GM19328 (cell line): ENCODE measurements at regions not wholly inside any gene's neighbourhood (a gene's known extent, or its start where the extent isn't known, plus 50 kb on each side); places are given as distances from the start of the nearest gene placed in this dataset.

ENCODE experiments used
- ATAC-seq: cut with Tn5 transposase; IDR thresholded peaks from one replicate; pipeline ENCODE4 v1.9.1; 2021; ENCODE audit warnings: mild to moderate bottlenecking, moderate library complexity; ENCODE audit not compliant: unreplicated experiment

DNA sequence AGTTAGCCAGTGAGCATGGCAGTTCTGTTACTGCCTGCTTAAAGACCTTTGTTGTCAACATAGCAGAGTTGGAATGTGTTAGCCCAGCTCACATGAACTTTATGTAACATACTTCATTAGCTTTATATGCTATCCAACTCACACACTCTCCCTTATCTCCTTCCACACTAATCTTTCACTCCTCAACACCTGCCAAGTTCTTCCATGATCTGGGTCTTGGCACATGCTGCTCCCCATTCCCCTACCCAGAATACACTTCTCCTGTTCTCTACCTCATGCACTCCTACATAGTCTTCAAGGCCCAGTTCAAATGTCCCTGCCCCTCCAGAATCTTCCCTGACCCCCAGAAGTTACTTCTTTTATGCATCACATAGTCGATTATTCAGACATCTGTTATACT lies 179.3 kb downstream of the KATNAL1 start:
- ATAC-seq: no peak

DNA sequence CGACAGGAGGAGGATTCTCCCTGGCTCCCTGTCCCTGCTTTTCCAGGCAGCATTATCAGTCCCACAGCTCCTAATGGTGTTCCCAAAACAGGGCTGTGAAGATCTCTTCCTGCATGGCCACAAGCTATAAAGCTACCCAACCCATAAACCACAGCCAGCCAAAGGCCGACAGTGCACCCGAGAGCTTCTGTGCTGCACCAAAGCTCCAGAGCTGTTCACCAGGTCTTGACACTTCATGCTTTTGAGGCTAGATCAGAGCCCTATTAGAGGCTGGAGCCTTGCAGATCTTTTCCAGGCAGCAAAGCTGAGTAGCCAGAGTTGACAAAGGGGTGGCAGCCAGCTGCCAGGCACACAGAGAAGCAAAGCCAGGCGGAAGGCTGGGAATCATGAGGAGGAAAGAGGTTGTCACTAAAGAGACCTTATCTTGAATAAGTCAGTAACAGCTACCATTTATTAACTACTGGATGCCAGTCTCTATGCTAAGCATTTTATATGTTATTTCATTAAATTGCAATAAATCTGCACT lies 180.4 kb downstream of the KATNAL1 start:
- ATAC-seq: no peak

DNA sequence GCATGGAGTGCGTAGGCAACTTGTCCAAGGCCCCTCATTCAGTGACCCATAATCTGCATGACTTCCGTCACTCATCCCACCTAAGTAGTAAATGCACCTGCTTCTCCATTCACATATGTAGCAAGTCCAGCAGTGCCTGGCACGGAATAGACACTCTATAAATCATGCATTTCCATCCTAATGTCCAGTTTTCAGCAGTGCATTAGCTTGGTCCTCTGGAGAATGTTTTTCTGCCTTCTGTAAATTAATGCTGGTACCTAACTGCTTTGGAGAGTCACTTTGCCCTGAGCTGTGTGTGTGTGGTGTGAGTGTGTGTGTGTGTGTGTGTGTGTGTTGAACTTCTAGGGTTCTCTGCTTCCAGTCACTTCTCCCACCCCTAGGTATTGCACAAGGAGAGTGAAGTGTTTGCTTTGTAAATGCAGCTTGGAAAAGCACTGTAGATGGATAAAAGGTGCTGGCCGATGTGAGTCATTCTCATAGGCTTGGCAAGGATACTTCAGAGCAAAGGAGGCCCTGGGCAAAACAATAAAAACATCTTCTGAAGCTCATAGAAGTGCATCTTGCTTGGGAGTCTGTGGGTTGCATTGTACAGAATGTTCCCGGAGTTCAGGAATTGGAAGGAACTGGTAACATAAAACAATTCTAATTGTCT lies 181.8 kb downstream of the KATNAL1 start:
- no peak for ATAC-seq

DNA sequence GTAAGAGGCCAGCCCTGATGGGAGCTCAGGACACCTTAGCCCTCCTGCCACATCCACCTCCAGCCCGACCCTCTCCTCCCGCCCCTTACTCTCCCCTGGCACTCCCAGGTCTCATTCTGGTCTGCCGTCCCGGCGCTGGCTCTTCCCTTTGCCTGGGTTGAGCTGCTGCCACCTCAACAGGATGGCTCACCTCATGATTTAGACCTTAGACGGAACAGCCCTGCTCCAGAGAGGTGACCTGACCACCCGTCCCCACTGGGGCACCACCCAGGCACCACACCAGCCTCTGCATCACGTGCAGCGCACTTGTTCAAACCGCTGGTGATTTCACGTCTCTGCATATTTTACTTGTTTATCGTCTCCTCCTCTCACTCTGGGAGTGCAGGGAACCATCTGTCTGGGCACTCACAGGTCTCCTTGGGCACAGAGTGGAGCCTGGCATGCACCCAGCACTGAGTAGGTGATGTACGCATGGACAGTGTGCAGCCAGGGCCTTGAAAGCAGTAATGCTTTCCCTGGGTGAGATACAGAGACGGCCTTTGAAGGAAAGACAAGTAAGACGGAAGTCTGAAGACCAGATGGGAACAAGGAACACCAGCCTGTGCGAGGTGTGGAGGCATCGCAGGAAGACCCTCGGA lies 183.1 kb downstream of the KATNAL1 start:
- ATAC-seq: no peak

DNA sequence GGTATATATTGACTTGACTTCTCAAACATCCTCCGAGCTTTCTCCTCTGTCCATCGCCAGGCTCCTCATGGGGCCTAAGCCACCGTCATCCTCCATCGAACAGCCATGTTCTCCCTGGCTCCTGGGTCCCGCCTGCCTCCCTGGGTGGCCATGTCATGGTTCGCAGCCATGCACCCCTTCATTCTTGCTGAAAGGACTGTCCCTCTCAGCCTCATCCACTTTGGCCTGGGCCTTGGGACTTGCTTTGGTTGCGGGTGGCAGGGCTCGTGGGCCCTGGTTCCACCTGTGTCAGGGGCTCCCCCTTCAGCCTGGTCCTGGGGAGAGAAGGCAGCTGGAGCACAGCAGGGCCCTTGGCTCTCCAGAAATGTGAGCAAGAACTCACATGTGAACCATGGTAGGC lies 183.8 kb downstream of the KATNAL1 start:
- no peak for ATAC-seq

DNA sequence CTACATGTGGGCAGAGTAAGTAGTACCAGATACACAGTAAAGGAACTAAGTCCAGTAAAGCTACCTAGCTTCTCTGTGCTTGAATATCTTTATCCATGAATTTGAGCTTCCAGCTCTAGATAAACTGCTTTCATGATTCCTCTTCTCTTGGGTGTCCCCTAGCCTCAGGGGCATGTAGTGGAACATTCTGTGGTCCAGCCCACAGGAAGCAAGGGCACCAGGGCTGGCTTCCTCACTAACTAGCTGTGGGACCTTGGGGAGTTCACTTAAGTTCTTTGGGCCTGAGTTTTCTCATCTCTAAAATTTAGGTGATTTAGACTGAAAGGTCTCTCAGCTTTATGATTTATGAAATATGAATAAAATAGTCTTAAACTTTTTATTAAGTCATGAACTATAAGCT lies 185.7 kb downstream of the KATNAL1 start:
- no peak for ATAC-seq

DNA sequence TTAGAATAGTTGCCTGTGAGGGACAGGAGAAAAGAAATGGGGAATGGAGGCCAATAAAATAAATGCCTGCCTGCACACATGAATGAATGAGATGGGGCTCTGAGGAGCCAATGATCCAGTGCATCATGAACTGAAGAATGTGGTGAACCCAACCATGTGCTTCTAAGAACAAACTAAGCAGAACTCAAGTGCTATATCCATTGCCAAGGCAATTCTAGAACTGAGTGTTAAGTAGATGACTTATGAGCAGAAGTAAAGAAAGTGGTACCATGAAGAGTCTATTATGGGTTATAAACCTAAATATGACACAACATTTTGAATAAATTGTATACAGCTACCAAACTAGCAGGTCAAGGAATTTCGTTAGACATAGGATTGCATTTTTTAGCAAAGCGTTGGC lies 186.1 kb downstream of the KATNAL1 start:
- no peak for ATAC-seq

DNA sequence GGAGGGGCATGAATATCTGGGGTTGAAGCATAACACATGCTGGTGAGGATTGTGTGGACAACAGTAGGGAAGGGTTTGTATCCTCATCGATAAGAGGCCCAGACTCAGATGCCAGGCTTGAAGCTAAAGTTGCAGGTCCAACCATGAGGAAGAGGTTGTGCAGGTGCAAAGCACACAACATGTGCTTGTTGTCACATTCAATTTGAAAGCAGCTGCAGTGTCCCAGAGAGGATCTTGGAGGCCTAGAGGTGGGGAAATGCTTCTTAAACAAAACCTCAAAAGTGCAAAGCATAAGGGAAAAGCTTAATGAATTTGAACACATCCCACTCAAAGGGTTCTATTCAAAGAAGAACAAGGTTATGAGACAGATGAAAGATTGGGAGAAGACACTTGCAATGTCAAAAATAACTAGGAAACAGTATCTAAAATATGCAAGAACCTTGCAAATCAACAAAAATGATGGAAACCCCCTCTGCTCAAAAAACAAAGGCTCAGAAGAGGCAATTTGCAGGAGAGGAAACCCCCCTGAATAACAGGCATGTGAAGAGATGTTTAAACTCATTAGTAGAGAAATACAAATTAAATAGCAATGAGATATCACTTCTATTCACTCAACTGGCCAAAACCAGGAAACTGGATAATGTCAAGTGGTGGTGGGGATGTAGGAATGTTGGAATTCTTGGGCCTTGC lies 187.1 kb downstream of the KATNAL1 start:
- ATAC-seq: no peak

DNA sequence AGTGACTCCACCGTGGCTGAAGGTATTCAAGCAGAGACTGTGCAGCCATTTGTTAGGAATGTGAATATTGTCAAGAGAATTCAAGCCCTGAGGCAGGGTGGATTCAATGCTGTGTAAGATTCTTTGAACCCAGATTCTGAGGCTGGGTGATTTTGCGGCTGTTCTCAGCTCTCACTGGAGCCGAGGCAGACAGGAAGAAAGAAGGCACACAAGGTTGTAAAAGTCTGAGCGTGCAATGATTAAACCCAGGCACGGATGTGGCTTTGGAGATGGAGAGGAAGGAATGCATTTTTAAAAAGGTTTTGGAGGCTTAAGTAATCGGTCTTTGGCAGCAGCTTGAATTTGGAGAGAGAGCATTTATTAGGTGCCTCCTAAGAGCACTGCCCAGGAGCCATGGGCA lies 187.9 kb downstream of the KATNAL1 start:
- ATAC-seq: no peak

DNA sequence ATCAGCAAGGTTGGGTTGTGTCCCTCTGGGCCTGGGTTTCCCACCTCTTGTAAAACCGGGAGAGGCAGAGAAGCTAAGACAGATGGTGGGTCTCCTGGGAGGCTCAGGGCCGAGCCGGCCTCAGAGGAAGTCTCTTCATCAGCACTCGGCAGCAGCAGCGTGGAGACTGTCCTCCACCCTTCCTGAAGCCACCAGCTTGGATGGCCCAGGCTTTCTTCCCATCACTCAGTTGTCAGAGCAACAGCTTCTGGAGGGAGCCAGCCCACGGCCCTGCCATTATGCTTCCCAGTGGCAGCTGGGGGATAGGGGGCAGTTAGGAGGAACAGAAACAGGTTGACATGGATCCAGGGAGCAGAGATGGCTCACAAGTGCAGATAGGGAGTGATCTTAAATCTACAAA lies 191.0 kb downstream of the KATNAL1 start:
- ATAC-seq: no peak

DNA sequence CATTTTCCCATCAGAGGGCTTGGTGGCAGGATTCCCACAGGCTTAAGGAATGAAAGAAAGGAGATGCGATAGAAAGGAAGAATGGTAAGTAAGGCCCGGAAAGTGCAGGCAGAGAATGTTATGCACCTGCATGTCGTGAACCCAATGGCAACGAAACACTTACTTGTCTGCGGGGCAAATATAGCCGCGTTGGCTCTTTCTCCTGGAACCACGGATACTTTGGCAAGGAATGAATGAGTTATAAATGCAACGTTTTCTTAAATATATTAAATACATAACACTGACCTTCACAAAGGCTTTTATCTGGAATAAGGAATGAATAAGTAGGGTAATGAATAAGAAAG lies 192.1 kb downstream of the KATNAL1 start:
- no peak for ATAC-seq

DNA sequence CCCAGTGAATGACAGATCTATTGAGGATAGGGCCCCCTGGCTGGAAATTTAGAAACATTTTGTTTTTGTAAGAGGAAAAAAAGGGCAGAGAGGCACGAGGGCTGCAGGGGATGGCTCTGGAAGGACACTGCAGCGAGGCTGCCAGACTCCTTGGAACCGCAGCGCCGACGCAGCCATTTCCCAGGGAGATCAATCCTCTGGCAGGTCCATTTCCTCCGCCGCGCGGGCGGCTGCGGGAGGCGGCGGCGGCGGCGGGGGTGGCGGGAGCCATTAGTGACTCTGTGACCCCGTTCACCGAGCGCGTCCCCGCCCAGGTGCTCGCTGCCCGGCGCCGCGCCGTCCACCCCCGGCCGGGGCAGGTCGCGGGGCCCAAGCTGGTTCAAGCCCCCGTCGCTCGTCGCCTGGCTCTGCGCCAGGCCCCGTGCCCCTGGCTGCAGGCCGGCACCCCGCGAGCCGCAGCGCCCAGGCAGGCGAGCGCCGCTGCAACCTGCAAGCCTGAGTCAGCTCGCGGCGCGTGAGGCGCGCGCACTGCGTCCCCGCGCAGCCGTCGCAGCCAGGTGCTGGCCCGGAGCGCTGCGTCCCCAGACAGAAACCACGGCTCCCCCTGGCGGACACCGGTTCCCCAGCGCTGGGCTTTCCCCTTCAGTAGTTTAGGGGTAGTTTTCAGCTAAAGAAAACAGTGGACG lies 192.6 kb downstream of the KATNAL1 start:
- ATAC-seq: peak; percentile 80

DNA sequence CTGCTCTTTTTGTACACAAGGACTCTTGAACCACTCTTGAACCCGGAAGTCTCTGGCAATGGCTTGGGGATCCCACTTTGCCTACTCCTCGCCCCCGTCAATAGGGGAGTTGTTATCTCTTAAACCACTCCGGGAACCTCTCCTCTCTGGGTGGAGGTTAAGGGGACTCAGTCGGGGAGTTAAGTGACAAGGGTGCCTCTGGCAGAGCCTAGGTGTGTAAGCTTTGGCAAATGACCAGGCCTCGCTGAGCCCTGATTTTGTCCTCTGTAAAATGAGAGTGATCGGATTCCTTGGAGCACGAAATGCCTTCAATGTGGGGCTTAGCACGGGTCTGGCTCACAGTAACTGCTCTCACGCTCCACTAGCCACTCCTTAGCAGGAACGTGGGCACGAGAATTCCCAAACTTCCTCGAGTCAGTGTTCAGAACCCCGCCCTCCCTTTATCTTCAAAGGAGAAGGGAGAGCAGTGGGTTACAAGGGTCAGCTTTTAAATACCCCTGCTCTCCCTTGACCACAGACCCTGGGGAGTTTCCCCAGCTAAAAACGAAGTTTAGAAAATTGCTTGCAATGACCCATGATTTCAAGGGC lies 193.3 kb downstream of the KATNAL1 start:
- no peak for ATAC-seq

DNA sequence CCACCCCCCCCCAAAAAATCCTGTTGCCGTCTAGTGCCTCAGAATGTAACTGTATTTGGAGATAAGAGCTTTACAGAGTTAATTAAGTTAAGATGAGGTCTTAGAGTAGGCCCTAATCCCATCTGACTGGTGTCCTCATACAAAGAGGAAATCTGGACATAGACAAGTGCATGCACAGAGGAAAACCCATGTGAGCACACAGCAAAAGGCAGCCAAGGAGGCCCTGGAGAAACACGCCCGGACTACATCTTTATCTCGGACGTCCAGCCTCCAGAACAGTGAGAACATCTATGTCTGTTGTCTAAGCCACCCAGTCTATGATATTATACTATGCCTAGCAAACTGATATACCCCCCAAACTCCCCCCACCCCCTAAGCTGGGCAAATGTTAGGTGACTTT lies 193.8 kb downstream of the KATNAL1 start:
- ATAC-seq: no peak

DNA sequence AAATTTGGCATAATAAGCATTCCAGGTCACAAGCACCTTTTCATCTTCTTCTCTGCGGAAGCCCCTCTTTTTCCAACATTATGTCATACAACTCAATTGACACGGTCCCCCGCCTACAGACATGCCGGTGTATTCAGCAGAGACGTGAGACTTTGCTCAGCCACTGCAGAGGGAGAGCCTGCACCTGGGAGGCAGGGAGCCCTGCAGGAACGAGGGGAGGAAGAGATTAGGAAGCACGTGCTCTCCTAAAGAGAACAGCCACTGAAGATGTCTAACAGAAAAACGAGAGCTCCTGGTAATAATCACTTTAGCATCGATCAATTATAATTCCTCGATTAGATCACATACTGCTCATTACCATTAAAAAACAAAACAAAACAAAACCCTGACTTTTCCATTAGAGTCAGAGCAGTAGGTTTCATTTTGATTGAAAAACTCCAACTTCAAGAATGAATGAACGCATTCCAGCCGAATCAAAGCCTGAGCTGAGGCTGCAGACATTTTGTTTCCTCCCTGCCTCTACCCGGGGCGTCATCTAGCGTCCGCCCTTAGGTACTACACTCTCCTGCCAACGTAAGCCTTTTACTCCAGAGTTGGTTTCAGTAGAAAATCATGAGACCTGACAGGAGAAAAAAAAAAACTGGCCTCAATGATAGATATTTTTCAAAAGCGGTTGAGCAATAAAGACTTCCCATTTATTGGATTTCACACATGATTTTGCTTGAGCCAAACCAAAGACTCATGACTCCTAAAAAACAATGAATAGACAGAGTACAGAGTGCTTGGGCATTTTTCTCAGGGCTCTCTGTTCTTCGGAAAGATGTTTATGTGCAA lies 194.5 kb downstream of the KATNAL1 start:
- ATAC-seq: peak; percentile 48

DNA sequence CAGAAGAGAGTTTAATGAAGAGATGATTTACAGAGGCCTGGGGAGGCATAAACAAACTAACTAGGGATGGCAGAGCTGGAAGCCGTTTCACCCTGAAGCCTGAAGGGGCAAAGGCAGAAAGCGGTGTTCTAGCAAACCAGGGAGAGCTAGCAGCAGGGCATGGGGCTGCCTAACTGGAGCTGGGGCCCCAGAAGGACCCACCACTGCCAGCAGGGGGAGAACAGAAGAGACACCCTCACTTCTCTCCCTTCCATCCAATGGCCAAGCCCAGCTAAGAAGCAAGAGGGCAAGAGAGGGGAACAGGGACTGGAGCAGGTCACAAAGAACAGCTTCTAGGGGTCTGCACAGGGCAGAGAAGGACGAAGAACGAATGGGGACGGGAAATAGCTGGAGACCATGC lies 195.5 kb downstream of the KATNAL1 start:
- no peak for ATAC-seq

DNA sequence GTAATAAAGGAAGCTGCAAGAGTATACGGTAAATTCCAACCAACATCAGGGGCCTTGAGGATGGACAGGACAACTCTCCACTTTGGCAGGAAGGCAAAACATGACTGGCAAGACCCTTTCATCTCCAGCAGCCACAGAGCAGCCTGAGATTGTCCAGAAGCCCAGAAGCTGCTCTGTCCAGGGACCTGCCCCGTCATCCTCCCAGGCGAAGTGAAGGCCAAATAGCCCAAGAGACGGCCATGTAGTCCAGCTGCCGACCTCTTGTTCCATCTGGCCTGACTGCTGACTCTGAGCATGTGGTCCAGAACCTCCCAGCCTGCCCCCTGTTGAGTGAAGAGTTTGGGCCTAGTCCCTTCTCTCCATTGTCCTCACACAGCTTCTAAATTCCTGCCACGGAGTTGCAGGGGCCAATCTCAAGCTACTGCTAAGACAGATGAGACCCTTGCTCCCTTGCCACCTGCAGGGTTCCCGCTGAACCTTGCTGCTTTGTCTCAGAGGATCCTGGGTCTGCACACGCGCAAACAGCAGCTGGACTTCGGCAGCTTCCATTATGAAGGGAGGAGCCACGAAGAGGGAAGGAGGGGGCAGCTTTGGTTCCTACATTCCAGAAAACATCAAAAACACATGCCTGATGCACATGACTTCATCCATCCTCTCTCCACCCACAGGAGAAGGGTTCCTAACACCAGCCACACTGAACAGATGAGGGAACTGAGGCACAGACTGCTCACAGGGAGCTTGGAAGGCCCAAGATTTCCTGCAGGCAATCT lies 196.9 kb downstream of the KATNAL1 start:
- ATAC-seq: no peak

DNA sequence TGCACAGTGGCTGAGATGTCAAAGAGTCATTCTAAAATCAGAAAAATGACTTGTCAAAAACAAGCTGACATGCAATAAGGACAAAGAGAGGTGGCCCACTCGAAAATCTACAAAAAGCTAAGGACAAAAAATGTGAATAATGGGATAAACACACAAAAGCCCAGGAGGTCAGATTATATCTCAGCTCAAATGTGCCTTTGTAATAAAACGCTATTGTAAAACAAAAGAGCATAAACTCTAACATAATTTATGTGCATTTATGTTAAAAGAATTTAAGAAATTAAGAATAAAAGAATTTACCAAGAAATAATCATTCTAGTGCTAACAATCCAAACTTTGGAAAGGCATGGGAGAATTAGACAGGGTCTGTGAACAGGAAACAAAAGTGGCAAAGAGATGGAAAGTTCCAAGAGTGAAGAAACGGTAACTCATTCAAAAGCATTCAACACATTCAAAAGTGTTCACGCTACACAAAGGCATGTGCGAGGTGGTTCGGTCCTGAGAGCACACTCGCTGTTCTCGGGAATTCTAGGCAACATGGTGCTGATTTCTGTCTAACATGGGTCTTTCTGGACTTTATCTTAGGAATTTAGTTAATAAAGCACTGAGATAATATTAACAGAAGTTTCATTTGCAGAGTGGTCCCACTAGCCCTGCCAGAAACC lies 197.7 kb downstream of the KATNAL1 start:
- ATAC-seq: no peak

DNA sequence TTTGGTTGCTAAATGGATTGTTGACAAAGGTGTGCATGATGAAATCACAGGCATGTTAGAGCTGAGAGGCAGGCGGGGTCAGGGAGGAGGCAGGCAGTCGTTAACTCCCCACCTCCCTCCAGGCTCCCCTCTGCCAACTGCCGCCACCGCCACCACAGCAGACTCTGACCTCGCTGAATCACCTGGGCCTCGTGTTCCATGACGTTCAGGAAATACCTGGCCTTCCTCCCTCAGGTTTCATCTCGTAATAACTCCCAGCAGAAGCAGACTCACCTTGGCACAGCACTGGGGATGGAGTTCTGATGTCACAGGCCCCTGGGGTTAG lies 198.5 kb downstream of the KATNAL1 start:
- ATAC-seq: no peak
